ENCODE measurements at regions not wholly inside any gene's neighbourhood (a gene's known extent, or its start where the extent isn't known, plus 50 kb on each side); places are given as distances from the start of the nearest gene placed in this dataset.

DNA sequence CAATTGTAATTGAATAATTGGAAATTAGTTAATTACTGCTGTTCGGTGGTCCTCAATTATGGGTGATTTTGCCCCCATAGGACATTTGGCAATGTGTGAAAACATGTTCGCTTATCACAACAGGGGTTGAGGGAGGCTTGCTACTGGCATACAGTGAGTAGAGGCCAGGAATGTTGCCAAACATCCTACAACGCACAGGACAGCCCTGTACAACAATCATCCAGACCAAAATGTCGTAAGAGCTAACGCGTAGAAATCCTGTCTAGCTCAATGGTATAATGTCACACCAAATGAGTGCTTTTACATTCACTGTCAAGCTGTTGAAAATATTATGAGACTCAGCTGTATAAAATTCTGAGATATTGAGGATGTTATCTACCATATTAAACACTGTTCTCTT lies 464.4 kb upstream of the TUSC1 start:
- intact Hi-C loops (cut with micrococcal nuclease; ENCODE audit: unreplicated experiment), result no loop called here
- POLR2A ChIA-PET (ENCODE audit: low non-redundant PET), result no interaction called here
- no peak overlapping the region for H3K27ac ChIP-seq (ENCODE audit: low read depth, low read length, poor library complexity, severe bottlenecking)

GRCh38 chr9:26142201-26142600 lies 464.0 kb upstream of the TUSC1 start:
- intact Hi-C loops (cut with micrococcal nuclease; ENCODE audit: unreplicated experiment), result no loop called here
- no peaks in the 10 kb centered on the region for H3K9me3 ChIP-seq (ENCODE audit: low read depth, low read length, poor library complexity, severe bottlenecking)
- CTCF ChIA-PET, result no interaction called here

More for the DNA sequence above, 464.4 kb upstream of the TUSC1 start:
- CTCF ChIA-PET, result no interaction called here
- Histone ChIP-seq H3K9me3 (ENCODE audit: low read depth, low read length, poor library complexity, severe bottlenecking) (no peaks in the 10 kb centered on the region), H3K4me3 (ENCODE audit: low read depth, low read length, poor library complexity, severe bottlenecking) (no peak overlapping the region), H3K27me3 (replicated peaks; ENCODE audit: insufficient read depth, low read depth, low read length, poor library complexity) (no peaks in the 10 kb centered on the region), H3K4me1 (ENCODE audit: insufficient read depth, low read length, poor library complexity, severe bottlenecking) (no peaks in the 10 kb centered on the region), H3K36me3 (ENCODE audit: insufficient read depth, low read length, poor library complexity, severe bottlenecking) (no peaks in the 10 kb centered on the region)
- BruUV-seq (replicated peaks), result no TSS peak
- DNase-seq (ENCODE audit: low spot score), result no peak
- TF ChIP-seq, protein P1, sequence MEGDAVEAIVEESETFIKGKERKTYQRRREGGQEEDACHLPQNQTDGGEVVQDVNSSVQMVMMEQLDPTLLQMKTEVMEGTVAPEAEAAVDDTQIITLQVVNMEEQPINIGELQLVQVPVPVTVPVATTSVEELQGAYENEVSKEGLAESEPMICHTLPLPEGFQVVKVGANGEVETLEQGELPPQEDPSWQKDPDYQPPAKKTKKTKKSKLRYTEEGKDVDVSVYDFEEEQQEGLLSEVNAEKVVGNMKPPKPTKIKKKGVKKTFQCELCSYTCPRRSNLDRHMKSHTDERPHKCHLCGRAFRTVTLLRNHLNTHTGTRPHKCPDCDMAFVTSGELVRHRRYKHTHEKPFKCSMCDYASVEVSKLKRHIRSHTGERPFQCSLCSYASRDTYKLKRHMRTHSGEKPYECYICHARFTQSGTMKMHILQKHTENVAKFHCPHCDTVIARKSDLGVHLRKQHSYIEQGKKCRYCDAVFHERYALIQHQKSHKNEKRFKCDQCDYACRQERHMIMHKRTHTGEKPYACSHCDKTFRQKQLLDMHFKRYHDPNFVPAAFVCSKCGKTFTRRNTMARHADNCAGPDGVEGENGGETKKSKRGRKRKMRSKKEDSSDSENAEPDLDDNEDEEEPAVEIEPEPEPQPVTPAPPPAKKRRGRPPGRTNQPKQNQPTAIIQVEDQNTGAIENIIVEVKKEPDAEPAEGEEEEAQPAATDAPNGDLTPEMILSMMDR (conservative IDR thresholded peaks at IDR 0.05; ENCODE audit: low read depth, low read length), result no peak
- TF ChIP-seq EZH2 (IDR thresholded peaks at IDR 0.05; ENCODE audit: borderline replicate concordance, low read depth, low read length, poor library complexity, severe bottlenecking), result no peak

GRCh38 chr9:26133537-26133936 lies 455.3 kb upstream of the TUSC1 start:
- H3K9me3 ChIP-seq (ENCODE audit: low read depth, low read length, poor library complexity, severe bottlenecking), result no peaks in the 10 kb centered on the region
- CTCF ChIA-PET, result no interaction called here
- H3K27ac ChIP-seq (ENCODE audit: low read depth, low read length, poor library complexity, severe bottlenecking), result no peak overlapping the region
- TF ChIP-seq, protein P1 (conservative IDR thresholded peaks at IDR 0.05; ENCODE audit: low read depth, low read length), result no peak
- TF ChIP-seq EZH2 (IDR thresholded peaks at IDR 0.05; ENCODE audit: borderline replicate concordance, low read depth, low read length, poor library complexity, severe bottlenecking), result no peak
- H3K36me3 ChIP-seq (ENCODE audit: insufficient read depth, low read length, poor library complexity, severe bottlenecking), result no peaks in the 10 kb centered on the region
- H3K4me1 ChIP-seq (ENCODE audit: insufficient read depth, low read length, poor library complexity, severe bottlenecking), result no peaks in the 10 kb centered on the region
- H3K4me3 ChIP-seq (ENCODE audit: low read depth, low read length, poor library complexity, severe bottlenecking), result no peak overlapping the region
- intact Hi-C loops (cut with micrococcal nuclease; ENCODE audit: unreplicated experiment), result loop anchor here (10.0 kb wide), 1 partner anchor 51 kb away; no protein-coding TSS in a partner anchor
- POLR2A ChIA-PET (ENCODE audit: low non-redundant PET), result no interaction called here
- DNase-seq (ENCODE audit: low spot score), result no peak
- BruUV-seq (replicated peaks), result no TSS peak
- no peaks in the 10 kb centered on the region for H3K27me3 ChIP-seq (replicated peaks; ENCODE audit: insufficient read depth, low read depth, low read length, poor library complexity)

More at GRCh38 chr9:26142201-26142600, 464.0 kb upstream of the TUSC1 start:
- Histone ChIP-seq H3K4me3 (ENCODE audit: low read depth, low read length, poor library complexity, severe bottlenecking) (no peak overlapping the region), H3K36me3 (ENCODE audit: insufficient read depth, low read length, poor library complexity, severe bottlenecking) (no peaks in the 10 kb centered on the region), H3K4me1 (ENCODE audit: insufficient read depth, low read length, poor library complexity, severe bottlenecking) (no peaks in the 10 kb centered on the region), H3K27me3 (replicated peaks; ENCODE audit: insufficient read depth, low read depth, low read length, poor library complexity) (no peaks in the 10 kb centered on the region), H3K27ac (ENCODE audit: low read depth, low read length, poor library complexity, severe bottlenecking) (no peak overlapping the region)
- no TSS peak for BruUV-seq (replicated peaks)
- POLR2A ChIA-PET (ENCODE audit: low non-redundant PET), result no interaction called here
- no peak for DNase-seq (ENCODE audit: low spot score)
- TF ChIP-seq, protein P1 (conservative IDR thresholded peaks at IDR 0.05; ENCODE audit: low read depth, low read length), result no peak
- no peak for TF ChIP-seq EZH2 (IDR thresholded peaks at IDR 0.05; ENCODE audit: borderline replicate concordance, low read depth, low read length, poor library complexity, severe bottlenecking)

Data from A673 (cell line).